GM19463 (cell line): ENCODE measurements at regions not wholly inside any gene's neighbourhood (a gene's known extent, or its start where the extent isn't known, plus 50 kb on each side); places are given as distances from the start of the nearest gene placed in this dataset.
A peak's percentile ranks its signal among the peaks of the same experiment; 100 is the strongest.
"Not testable (repeated sequence)": the region's sequence is repeated elsewhere in the genome, so short reads cannot be mapped to it uniquely, and the experiment has no call there.

Source experiments
- ATAC-seq: cut with Tn5 transposase; IDR thresholded peaks from one replicate; pipeline ENCODE4 v1.9.1; 2021; ENCODE audit warnings: mild to moderate bottlenecking, moderate library complexity; ENCODE audit not compliant: unreplicated experiment

GRCh38 chr14:71452987-71453386 lies 479.2 kb upstream of the RGS6 start:
- ATAC-seq: no peak

GRCh38 chr14:71454010-71454409 lies 478.2 kb upstream of the RGS6 start:
- no peak for ATAC-seq

- ATAC-seq: no peak
These were observed 477.5 kb upstream of the RGS6 start for GRCh38 chr14:71454513-71455332.

GRCh38 chr14:71460091-71460490 lies 472.1 kb upstream of the RGS6 start:
- ATAC-seq: no peak

- not testable (repeated sequence) for ATAC-seq
These were observed 470.6 kb upstream of the RGS6 start for GRCh38 chr14:71461617-71462016.

- no peak for ATAC-seq
These were observed 468.4 kb upstream of the RGS6 start for GRCh38 chr14:71463807-71464206.

- ATAC-seq: no peak
These were observed 467.4 kb upstream of the RGS6 start for GRCh38 chr14:71464840-71465239.

GRCh38 chr14:71465316-71465715 lies 466.9 kb upstream of the RGS6 start:
- no peak for ATAC-seq

- ATAC-seq: no peak
These were observed 466.0 kb upstream of the RGS6 start for GRCh38 chr14:71466251-71466650.

GRCh38 chr14:71466946-71467345 lies 465.3 kb upstream of the RGS6 start:
- no peak for ATAC-seq

- ATAC-seq: no peak
These were observed 464.8 kb upstream of the RGS6 start for GRCh38 chr14:71467361-71467811.

- ATAC-seq: no peak
These were observed 463.5 kb upstream of the RGS6 start for GRCh38 chr14:71468701-71469100.

GRCh38 chr14:71469643-71470335 lies 462.4 kb upstream of the RGS6 start:
- ATAC-seq: no peak

GRCh38 chr14:71471634-71472355 lies 460.4 kb upstream of the RGS6 start:
- no peak for ATAC-seq

- ATAC-seq: peak; percentile 63
These were observed 459.6 kb upstream of the RGS6 start for GRCh38 chr14:71472356-71473340.

- ATAC-seq: no peak
These were observed 458.4 kb upstream of the RGS6 start for GRCh38 chr14:71473843-71474242.

- no peak for ATAC-seq
These were observed 457.6 kb upstream of the RGS6 start for GRCh38 chr14:71474301-71475265.

GRCh38 chr14:71475916-71476315 lies 456.3 kb upstream of the RGS6 start:
- ATAC-seq: no peak

- ATAC-seq: no peak
These were observed 453.7 kb upstream of the RGS6 start for GRCh38 chr14:71478542-71478941.
